WERI-Rb-1 (cell line): ENCODE measurements at regions not wholly inside any gene's neighbourhood (a gene's known extent, or its start where the extent isn't known, plus 50 kb on each side); places are given as distances from the start of the nearest gene placed in this dataset.

ENCODE experiments used
- DNase-seq: peaks from one replicate; pipeline ENCODE4 v3.0.0-alpha.2; 2020
- H3K27ac ChIP-seq: fragments of 250-450 bp; sonication (Bioruptor Pico); 2 replicates; pipeline ENCODE4 v1.5.1; 2020; ENCODE audit warnings: mild to moderate bottlenecking, moderate library complexity
- H3K27me3 ChIP-seq: fragments of 250-450 bp; sonication (Bioruptor Pico); 2 replicates; pipeline ENCODE4 v1.5.1; 2021; ENCODE audit warnings: mild to moderate bottlenecking, low read depth, moderate library complexity; ENCODE audit not compliant: insufficient read depth, severe bottlenecking
- H3K36me3 ChIP-seq: fragments of 250-450 bp; sonication (Bioruptor Pico); 2 replicates; pipeline ENCODE4 v1.5.1; 2020; ENCODE audit warnings: mild to moderate bottlenecking, moderate library complexity
- H3K4me3 ChIP-seq: 2 replicates; pipeline ENCODE4 v1.5.1; 2011; ENCODE audit warnings: low read depth, mild to moderate bottlenecking, control low read depth, low read length
- H3K9me3 ChIP-seq: fragments of 250-450 bp; sonication (Bioruptor Pico); 2 replicates; pipeline ENCODE4 v1.5.1; 2021; ENCODE audit warnings: mild to moderate bottlenecking, moderate library complexity; ENCODE audit not compliant: severe bottlenecking
- CTCF ChIP-seq: IDR thresholded peaks from 2 replicates; pipeline ENCODE4 v1.5.1; 2011; ENCODE audit warnings: low read depth, mild to moderate bottlenecking, control low read depth, inconsistent platforms, low read length

GRCh38 chr11:119909495-119909894, 180.5 kb upstream of the NECTIN1 start:
- Histone ChIP-seq H3K9me3 (no peaks in the 10 kb centered on the region), H3K27ac (no peak overlapping the region), H3K36me3 (no peaks in the 10 kb centered on the region), H3K4me3 (no peak overlapping the region), H3K27me3 (no peaks in the 10 kb centered on the region)
- no peak for TF ChIP-seq CTCF
- DNase-seq: no peak

GRCh38 chr11:119909077-119909476, 180.1 kb upstream of the NECTIN1 start:
- Histone ChIP-seq H3K27ac (peak overlapping the region; percentile 85), H3K27me3 (no peaks in the 10 kb centered on the region), H3K4me3 (no peak overlapping the region), H3K36me3 (no peaks in the 10 kb centered on the region), H3K9me3 (no peaks in the 10 kb centered on the region)
- TF ChIP-seq CTCF: no peak
- DNase-seq: no peak

- TF ChIP-seq CTCF: no peak
- Histone ChIP-seq H3K4me3 (peak overlapping the region; percentile 9; the same call in 1 of the 2 replicates), H3K9me3 (no peaks in the 10 kb centered on the region), H3K27me3 (no peaks in the 10 kb centered on the region), H3K27ac (peak overlapping the region; percentile 85), H3K36me3 (no peaks in the 10 kb centered on the region)
- DNase-seq: no peak
Observed at GRCh38 chr11:119908573-119908904, 179.5 kb upstream of the NECTIN1 start.

- Histone ChIP-seq H3K36me3 (no peaks in the 10 kb centered on the region), H3K9me3 (no peaks in the 10 kb centered on the region), H3K27ac (peak overlapping the region; percentile 85), H3K27me3 (no peaks in the 10 kb centered on the region), H3K4me3 (peak overlapping the region; percentile 11)
- TF ChIP-seq CTCF: peak; percentile 49
- peak; percentile 93 for DNase-seq
Observed at GRCh38 chr11:119907878-119908572, 179.0 kb upstream of the NECTIN1 start.

GRCh38 chr11:119907122-119907851, 178.3 kb upstream of the NECTIN1 start:
- TF ChIP-seq CTCF: no peak
- no peaks in the 10 kb centered on the region for H3K9me3 ChIP-seq
- H3K27ac ChIP-seq: peak overlapping the region; percentile 85
- no peaks in the 10 kb centered on the region for H3K27me3 ChIP-seq
- H3K4me3 ChIP-seq: peak overlapping the region; percentile 11
- peak; percentile 76 for DNase-seq
- H3K36me3 ChIP-seq: no peaks in the 10 kb centered on the region

GRCh38 chr11:119906376-119906775, 177.4 kb upstream of the NECTIN1 start:
- H3K27ac ChIP-seq: peak overlapping the region; percentile 85
- H3K4me3 ChIP-seq: no peak overlapping the region
- no peaks in the 10 kb centered on the region for H3K27me3 ChIP-seq
- no peaks in the 10 kb centered on the region for H3K9me3 ChIP-seq
- no peak for TF ChIP-seq CTCF
- H3K36me3 ChIP-seq: no peaks in the 10 kb centered on the region
- DNase-seq: peak; percentile 54
